Duodenal mucosa (tissue), 2 donors: ENCODE measurements at regions not wholly inside any gene's neighbourhood (a gene's known extent, or its start where the extent isn't known, plus 50 kb on each side); places are given as distances from the start of the nearest gene placed in this dataset.

Experiments used
- H3K27ac ChIP-seq: one replicate; pipeline ENCODE4 v1.7.0; 2013; ENCODE audit warnings: low read depth, low read length
- H3K27me3 ChIP-seq, 2 donors: one replicate each; pipeline ENCODE4 v1.7.0; 2013; ENCODE audit warnings: low read length in 2 of 2, control low read depth in 1 of 2; ENCODE audit not compliant: insufficient read depth in 2 of 2, control insufficient read depth in 1 of 2
- H3K36me3 ChIP-seq, 2 donors: one replicate each; pipeline ENCODE4 v1.7.0; 2013; ENCODE audit warnings: low read length in 2 of 2, control low read depth in 1 of 2; ENCODE audit not compliant: insufficient read depth in 2 of 2, control insufficient read depth in 1 of 2
- H3K4me1 ChIP-seq, 2 donors: one replicate each; pipeline ENCODE4 v1.7.0; 2013; ENCODE audit warnings: low read length in 2 of 2, control low read depth in 1 of 2; ENCODE audit not compliant: insufficient read depth in 2 of 2, control insufficient read depth in 1 of 2
- H3K4me3 ChIP-seq, 2 donors: one replicate each; pipeline ENCODE4 v1.7.0; 2013; ENCODE audit warnings: low read length in 2 of 2, low read depth in 1 of 2
- H3K9ac ChIP-seq, 2 donors: one replicate each; pipeline ENCODE4 v1.7.0; 2013; ENCODE audit warnings: low read length in 2 of 2, low read depth in 1 of 2
- H3K9me3 ChIP-seq, 2 donors: one replicate each; pipeline ENCODE4 v1.7.0; 2013; ENCODE audit warnings: low read length in 2 of 2, control low read depth in 1 of 2; ENCODE audit not compliant: control insufficient read depth in 1 of 2

DNA sequence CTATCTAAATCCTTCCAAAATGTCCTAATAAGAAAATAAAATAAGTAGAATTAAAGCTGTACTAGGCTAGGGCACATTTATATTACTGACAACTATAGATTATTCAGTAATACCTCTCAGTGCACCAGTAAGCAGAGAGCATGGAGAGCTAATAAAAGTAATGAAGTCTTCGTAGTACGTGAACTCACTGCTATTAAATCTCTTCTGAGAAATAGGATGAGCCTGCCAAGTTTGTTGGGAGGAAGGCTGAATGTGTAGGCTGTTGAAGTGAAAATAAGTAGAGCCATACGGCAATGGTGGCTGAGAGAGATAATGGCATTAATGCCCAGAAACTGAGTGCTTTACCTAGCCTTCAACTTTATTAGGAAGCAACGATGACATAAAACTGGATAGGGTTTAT is 73.9 kb upstream of the NR5A2 start:
- Histone ChIP-seq H3K27me3 (no peaks in the 10 kb centered on the region), H3K36me3 (no peaks in the 10 kb centered on the region), H3K27ac (no peak overlapping the region), H3K4me3 (no peak overlapping the region), H3K9me3 (no peaks in the 10 kb centered on the region), H3K9ac (no peak overlapping the region), H3K4me1 (no peaks in the 10 kb centered on the region)

DNA sequence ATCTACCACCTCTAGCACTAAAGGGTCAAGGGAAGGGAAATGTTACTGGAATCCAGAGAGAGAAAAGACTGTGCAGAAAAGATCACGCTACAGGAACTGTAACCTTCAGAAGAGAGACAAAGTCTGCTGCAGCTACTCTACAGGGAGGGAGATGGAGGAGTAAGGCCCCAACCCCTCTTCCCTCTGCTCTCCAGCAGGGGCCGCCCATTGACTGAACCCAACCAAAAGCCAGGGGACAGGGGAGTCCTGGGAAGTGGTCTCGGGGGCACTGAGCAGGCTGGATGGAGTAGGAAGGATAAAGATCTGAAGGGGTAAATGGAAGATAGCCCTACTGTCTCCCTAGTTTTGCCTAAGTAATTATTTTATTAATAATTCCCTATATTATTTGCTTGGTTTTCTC is 72.8 kb upstream of the NR5A2 start:
- no peaks in the 10 kb centered on the region for H3K36me3 ChIP-seq
- H3K4me3 ChIP-seq: no peak overlapping the region
- no peak overlapping the region for H3K27ac ChIP-seq
- no peaks in the 10 kb centered on the region for H3K9me3 ChIP-seq
- no peak overlapping the region for H3K9ac ChIP-seq
- H3K4me1 ChIP-seq: no peaks in the 10 kb centered on the region
- H3K27me3 ChIP-seq: no peaks in the 10 kb centered on the region

DNA sequence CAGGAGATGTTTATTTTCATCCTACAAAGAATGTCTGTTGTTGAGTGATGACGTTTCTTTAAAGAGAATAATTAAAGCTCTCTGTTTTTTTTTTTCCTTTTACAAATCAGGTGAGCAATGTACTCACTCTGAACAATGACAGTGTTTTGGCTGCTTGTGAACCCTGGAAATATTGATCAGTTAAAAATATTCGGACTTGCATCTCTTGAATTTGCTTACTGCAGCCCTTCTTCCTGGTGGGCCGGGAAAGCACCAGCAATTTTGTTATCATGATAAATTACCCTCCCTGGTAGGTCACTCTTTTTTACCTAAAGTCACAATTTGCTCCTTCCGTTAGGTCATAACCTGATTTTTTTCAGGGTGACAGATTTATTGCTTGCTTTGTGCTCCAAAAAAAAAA is 72.3 kb upstream of the NR5A2 start:
- no peaks in the 10 kb centered on the region for H3K4me1 ChIP-seq
- no peaks in the 10 kb centered on the region for H3K27me3 ChIP-seq
- no peaks in the 10 kb centered on the region for H3K9me3 ChIP-seq
- no peaks in the 10 kb centered on the region for H3K36me3 ChIP-seq
- H3K27ac ChIP-seq: no peak overlapping the region
- H3K9ac ChIP-seq: no peak overlapping the region
- no peak overlapping the region for H3K4me3 ChIP-seq

DNA sequence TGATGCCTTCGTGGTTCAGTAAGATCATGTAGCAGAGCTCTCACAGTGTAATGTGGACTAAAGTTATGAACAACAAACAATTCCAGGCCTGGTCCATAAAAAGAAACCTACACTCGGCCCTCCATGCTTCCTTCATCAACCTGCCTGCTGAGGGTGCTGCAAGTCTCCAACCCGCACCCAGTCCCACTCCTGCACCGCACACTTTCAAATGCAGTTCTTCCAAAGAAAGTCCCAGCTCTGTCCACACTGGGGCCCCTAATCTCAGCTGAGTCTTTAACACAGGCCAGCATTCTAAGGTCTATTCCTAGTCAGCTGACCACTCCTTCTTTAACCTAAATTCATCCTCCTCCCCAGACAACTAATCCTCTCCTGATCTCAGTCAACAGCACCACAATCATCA is 71.5 kb upstream of the NR5A2 start:
- Histone ChIP-seq H3K27ac (no peak overlapping the region), H3K4me1 (no peaks in the 10 kb centered on the region), H3K36me3 (no peaks in the 10 kb centered on the region), H3K9me3 (no peaks in the 10 kb centered on the region), H3K9ac (no peak overlapping the region), H3K4me3 (no peak overlapping the region), H3K27me3 (no peaks in the 10 kb centered on the region)

DNA sequence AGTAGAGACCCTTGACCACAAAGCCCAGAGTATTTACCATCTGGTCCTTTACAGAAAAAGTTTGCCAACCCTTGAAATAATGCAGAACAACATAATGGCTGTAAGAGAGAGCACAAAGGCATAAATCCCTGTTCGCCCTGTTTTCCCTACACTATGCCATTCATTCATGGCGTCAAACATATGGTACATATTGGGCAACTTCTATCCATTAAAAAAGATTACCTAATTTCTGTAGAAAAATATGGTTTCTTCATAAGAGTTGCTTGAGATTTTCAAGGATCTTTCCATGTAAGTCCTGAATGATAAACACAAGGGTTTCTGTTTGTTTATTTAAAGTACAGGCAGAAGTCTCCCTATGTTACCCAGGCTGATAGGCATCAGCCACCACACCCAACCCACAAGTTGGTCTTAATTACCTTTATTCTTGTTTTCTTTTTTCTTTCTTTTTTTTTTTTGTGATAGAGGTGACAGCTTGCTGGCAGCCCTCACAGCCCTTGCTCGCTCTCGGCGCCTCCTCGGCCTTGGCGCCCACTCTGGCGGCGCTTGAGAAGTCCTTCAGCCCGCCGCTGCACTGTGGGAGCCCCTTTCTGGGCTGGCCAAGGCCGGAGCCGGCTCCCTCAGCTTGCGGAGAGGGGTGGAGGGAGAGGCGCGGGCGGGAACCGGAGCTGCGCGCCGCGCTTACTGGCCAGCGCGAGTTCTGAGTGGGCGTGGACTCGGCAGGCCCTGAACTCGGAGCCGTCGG is 68.3 kb upstream of the NR5A2 start:
- H3K4me3 ChIP-seq: no peak overlapping the region

DNA sequence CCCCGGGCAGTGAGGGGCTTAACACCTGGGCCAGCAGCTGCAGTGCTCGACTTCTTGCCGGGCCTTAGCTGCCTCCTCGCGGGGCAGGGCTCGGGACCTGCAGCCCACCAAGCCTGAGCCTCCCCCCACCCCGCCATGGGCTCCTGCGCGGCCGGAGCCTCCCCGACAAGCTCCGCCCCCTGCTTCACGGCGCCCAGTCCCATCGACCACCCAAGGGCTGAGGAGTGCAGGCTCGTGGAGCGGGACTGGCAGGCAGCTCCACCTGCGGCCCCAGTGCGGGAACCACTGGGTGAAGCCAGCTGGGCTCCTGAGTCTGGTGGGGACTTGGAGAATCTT is 67.8 kb upstream of the NR5A2 start:
- H3K27me3 ChIP-seq: no peaks in the 10 kb centered on the region
- no peaks in the 10 kb centered on the region for H3K4me1 ChIP-seq
- H3K36me3 ChIP-seq: no peaks in the 10 kb centered on the region
- no peaks in the 10 kb centered on the region for H3K9me3 ChIP-seq
- no peak overlapping the region for H3K4me3 ChIP-seq
- H3K27ac ChIP-seq: no peak overlapping the region
- H3K9ac ChIP-seq: no peak overlapping the region

More for the DNA sequence above, 68.3 kb upstream of the NR5A2 start:
- H3K27ac ChIP-seq: no peak overlapping the region
- no peaks in the 10 kb centered on the region for H3K36me3 ChIP-seq
- H3K9ac ChIP-seq: no peak overlapping the region
- no peaks in the 10 kb centered on the region for H3K27me3 ChIP-seq
- H3K9me3 ChIP-seq: no peaks in the 10 kb centered on the region
- H3K4me1 ChIP-seq: no peaks in the 10 kb centered on the region

DNA sequence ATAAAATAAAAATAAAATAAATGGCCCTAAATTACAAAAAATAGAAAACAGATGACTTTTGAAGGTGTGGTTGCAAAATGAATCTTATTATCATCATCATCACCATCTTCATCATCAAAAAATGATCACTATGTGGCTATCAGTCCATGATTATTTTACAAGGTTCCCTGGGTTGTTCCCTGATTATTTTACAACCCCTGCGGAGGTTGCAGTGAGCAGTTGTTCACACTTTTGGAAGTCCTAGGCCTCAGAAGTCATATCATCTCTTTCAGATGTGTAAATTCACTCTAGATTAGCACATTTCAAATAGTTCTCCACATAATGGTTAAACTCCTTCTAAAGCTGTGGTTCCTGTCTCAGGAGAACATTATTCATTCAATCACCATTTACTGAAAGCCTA is 57.4 kb upstream of the NR5A2 start:
- no peak overlapping the region for H3K9ac ChIP-seq
- no peaks in the 10 kb centered on the region for H3K4me1 ChIP-seq
- no peak overlapping the region for H3K4me3 ChIP-seq
- no peaks in the 10 kb centered on the region for H3K36me3 ChIP-seq
- no peak overlapping the region for H3K27ac ChIP-seq
- no peaks in the 10 kb centered on the region for H3K27me3 ChIP-seq
- H3K9me3 ChIP-seq: no peaks in the 10 kb centered on the region

DNA sequence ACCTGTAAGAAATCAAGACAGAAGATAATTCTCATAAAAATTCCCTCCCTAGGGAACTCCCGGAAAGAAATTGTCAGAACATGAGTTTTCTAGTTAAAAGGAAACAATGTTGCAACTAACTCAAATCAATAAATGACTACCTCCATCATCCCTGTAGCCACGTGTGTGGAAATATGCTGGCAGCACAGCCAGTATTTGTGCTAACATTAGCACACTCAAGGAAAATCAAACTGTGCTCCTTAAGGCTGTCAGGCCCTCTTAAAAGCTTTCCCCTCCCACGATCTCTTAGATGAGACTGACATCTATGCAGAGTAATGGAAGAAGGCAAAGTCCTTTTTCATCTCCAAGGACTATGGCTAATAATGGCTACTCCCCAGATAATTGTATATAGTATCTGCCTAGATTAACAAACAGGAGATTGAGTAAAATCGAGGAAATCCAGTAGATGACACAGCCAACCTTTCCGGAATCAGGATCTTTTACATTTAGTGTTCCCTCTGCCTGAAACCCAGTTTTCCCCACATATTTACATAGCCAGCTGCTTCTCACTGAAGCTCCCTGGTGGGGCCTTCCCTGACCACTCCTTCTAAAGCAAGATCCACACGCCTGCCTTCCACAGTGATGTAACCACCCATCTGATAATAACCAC is 50.9 kb upstream of the NR5A2 start:
- no peaks in the 10 kb centered on the region for H3K27me3 ChIP-seq
- H3K9ac ChIP-seq: no peak overlapping the region
- H3K27ac ChIP-seq: no peak overlapping the region

More for the DNA sequence above, 50.9 kb upstream of the NR5A2 start:
- Histone ChIP-seq H3K4me3 (no peak overlapping the region), H3K4me1 (peaks cover 3 to 9% of the 10 kb centered on the region in 2 donors), H3K9me3 (no peaks in the 10 kb centered on the region), H3K36me3 (no peaks in the 10 kb centered on the region)
